CD4-positive, CD25-positive, alpha-beta regulatory T cell (primary cell): ENCODE measurements at regions not wholly inside any gene's neighbourhood (a gene's known extent, or its start where the extent isn't known, plus 50 kb on each side); places are given as distances from the start of the nearest gene placed in this dataset.
"Not testable (repeated sequence)": the region's sequence is repeated elsewhere in the genome, so short reads cannot be mapped to it uniquely, and the experiment has no call there.

Experiments
- ATAC-seq, 2 donors: fragments of 150-1000 bp; cut with Tn5 transposase; one replicate each; pipeline ENCODE4 v1.10.0; 2021; ENCODE audit warnings: low read depth in 2 of 2, moderate number of reproducible peaks in 2 of 2, moderate library complexity in 1 of 2
- DNase-seq, 3 donors: peaks; one replicate each; pipeline versions ENCODE4 v3.0.0 to v3.0.0-alpha.2; 2012 to 2022; ENCODE audit warnings: mixed read lengths in 1 of 3
- H3K27ac ChIP-seq: one replicate; pipeline ENCODE4 v1.7.0; 2013; ENCODE audit warnings: mild to moderate bottlenecking, low read length; ENCODE audit not compliant: insufficient read depth, poor library complexity, severe bottlenecking
- H3K27me3 ChIP-seq: one replicate; pipeline ENCODE4 v1.7.0; 2013; ENCODE audit warnings: low read length; ENCODE audit not compliant: control insufficient read depth, insufficient read depth
- H3K36me3 ChIP-seq: one replicate; pipeline ENCODE4 v1.7.0; 2013; ENCODE audit warnings: mild to moderate bottlenecking, low read length, moderate library complexity; ENCODE audit not compliant: control insufficient read depth, insufficient read depth
- H3K4me1 ChIP-seq: 2 replicates; pipeline ENCODE4 v1.7.0; 2013; ENCODE audit warnings: mild to moderate bottlenecking, low read length; ENCODE audit not compliant: insufficient read depth, control insufficient read depth, poor library complexity, severe bottlenecking
- H3K4me3 ChIP-seq: one replicate; pipeline ENCODE4 v1.7.0; 2013; ENCODE audit warnings: low read depth, mild to moderate bottlenecking, low read length, moderate library complexity
- H3K9me3 ChIP-seq, 2 experiments: 1 replicate in 1 of 2; 2 replicates in 1 of 2; pipeline ENCODE4 v1.7.0; 2013; ENCODE audit warnings: low read length in 2 of 2, mild to moderate bottlenecking in 1 of 2, moderate library complexity in 1 of 2; ENCODE audit not compliant: control insufficient read depth in 2 of 2
- H3K27ac Mint-ChIP-seq, 3 donors: one replicate each; pipeline ENCODE4 v1.8.0; 2020 to 2022; ENCODE audit warnings: mild to moderate bottlenecking in 3 of 3, mixed read lengths in 3 of 3, moderate library complexity in 2 of 3
- H3K27me3 Mint-ChIP-seq: one replicate; pipeline ENCODE4 v1.8.0; 2022; ENCODE audit warnings: mild to moderate bottlenecking, mixed read lengths
- H3K36me3 Mint-ChIP-seq: one replicate; pipeline ENCODE4 v1.8.0; 2020; ENCODE audit warnings: mixed read lengths
- H3K4me1 Mint-ChIP-seq, 4 donors: one replicate each; pipeline ENCODE4 v1.8.0; 2020 to 2022; ENCODE audit warnings: mixed read lengths in 4 of 4, mild to moderate bottlenecking in 1 of 4
- H3K4me3 Mint-ChIP-seq, 4 donors: one replicate each; pipeline ENCODE4 v1.8.0; 2020 to 2022; ENCODE audit warnings: mild to moderate bottlenecking in 4 of 4, mixed read lengths in 4 of 4, moderate library complexity in 3 of 4
- H3K9me3 Mint-ChIP-seq, 7 donors: one replicate each; pipeline ENCODE4 v1.8.0; 2020 to 2022; ENCODE audit warnings: mixed read lengths in 7 of 7, mild to moderate bottlenecking in 3 of 7, moderate library complexity in 2 of 7

DNA sequence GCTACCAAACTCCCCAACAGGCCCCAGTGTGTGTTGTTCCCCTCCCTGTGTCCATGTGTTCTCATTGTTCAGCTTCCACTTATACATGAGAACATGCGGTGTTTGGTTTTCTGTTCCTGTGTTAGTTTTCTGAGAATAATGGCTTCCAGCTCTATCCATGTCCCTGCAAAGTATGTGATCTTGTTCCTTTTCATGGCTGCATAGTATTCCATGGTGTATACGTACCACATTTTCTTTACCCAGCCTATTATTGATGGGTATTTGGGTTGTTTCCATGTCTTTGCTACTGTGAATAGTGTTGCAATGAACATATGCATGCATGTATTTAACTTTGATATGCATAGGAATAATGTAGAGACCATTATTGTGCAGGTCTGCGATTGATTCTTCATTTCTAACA is 847.4 kb upstream of the ZEB2 start:
- H3K9me3 Mint-ChIP-seq, DNase-seq: not testable (repeated sequence)

DNA sequence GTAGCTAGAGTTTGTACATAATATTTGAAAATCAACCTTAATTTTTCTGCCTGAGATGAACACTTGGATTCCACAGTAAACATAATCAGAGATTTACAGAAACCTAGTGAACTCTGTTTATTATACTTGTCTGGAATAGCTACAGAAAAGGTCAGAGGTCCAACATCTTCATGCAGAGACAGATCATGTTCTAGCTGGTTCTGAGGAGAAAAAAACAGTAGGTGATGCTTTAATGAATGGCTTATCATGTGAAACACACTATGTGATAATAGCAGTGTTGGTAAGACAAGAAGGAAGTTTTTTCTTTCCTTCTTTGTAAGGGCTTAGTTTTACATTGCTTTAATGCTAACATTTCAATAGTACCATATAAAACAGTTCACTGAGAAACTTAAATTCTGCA is 846.4 kb upstream of the ZEB2 start:
- no peaks in the 10 kb centered on the region for H3K9me3 ChIP-seq
- no peak overlapping the region for H3K4me3 Mint-ChIP-seq
- ATAC-seq (no peak), DNase-seq (no peak)
- no peaks in the 10 kb centered on the region for H3K36me3 ChIP-seq
- no peak overlapping the region for H3K4me3 ChIP-seq
- H3K4me1 ChIP-seq = no peaks in the 10 kb centered on the region
- no peaks in the 10 kb centered on the region for H3K36me3 Mint-ChIP-seq
- no peaks in the 10 kb centered on the region for H3K27me3 ChIP-seq
- H3K27ac Mint-ChIP-seq = no peak overlapping the region
- H3K27me3 Mint-ChIP-seq = no peaks in the 10 kb centered on the region
- H3K4me1 Mint-ChIP-seq = no peaks in the 10 kb centered on the region
- peaks cover 0 to 8% (median 2%) of the 10 kb centered on the region in 7 donors for H3K9me3 Mint-ChIP-seq
- H3K27ac ChIP-seq = no peak overlapping the region

More for the DNA sequence above, 847.4 kb upstream of the ZEB2 start:
- H3K4me3 ChIP-seq, H3K4me1 Mint-ChIP-seq, H3K4me1 ChIP-seq, H3K27ac ChIP-seq, H3K9me3 ChIP-seq, H3K4me3 Mint-ChIP-seq, H3K27ac Mint-ChIP-seq, H3K27me3 Mint-ChIP-seq, ATAC-seq, H3K27me3 ChIP-seq, H3K36me3 ChIP-seq, H3K36me3 Mint-ChIP-seq: not testable (repeated sequence)

DNA sequence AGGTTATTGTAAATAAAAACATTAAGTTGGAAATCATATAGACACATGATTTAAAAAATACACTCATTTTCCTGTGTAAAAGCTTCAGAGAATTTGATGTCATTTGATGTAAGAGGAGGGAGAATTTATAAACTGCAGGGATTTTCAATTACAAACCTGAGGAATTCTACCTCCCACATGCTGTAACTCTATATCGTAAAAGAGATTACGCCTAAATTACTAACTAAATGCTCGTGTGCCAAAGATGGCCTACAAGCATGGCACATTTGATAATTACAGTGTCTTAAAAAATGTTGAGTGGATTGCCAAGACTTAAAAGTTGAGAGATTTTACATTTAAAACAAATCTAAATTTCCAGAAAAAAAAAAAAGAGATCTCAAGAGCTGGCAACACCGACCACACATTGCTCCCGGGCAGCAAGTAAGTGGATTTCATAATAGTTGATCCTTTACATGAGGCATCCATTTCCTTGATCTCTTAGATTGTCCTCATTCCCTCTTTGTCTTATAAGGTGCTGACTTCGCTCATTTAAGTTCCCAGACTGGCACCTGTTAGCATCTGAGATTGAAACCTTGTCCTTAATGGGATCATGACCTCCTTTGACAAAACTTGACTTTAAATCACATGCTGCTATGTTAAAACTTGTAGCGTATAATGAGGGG is 840.3 kb upstream of the ZEB2 start:
- no peaks in the 10 kb centered on the region for H3K36me3 Mint-ChIP-seq
- no peaks in the 10 kb centered on the region for H3K27me3 Mint-ChIP-seq
- DNase-seq = no peak
- Histone ChIP-seq H3K4me1 (no peaks in the 10 kb centered on the region), H3K36me3 (no peaks in the 10 kb centered on the region), H3K4me3 (no peak overlapping the region), H3K9me3 (no peaks in the 10 kb centered on the region), H3K27me3 (no peaks in the 10 kb centered on the region), H3K27ac (no peak overlapping the region)
- no peak overlapping the region for H3K4me3 Mint-ChIP-seq
- no peaks in the 10 kb centered on the region for H3K4me1 Mint-ChIP-seq
- ATAC-seq = no peak
- no peak overlapping the region for H3K27ac Mint-ChIP-seq
- no peaks in the 10 kb centered on the region for H3K9me3 Mint-ChIP-seq

DNA sequence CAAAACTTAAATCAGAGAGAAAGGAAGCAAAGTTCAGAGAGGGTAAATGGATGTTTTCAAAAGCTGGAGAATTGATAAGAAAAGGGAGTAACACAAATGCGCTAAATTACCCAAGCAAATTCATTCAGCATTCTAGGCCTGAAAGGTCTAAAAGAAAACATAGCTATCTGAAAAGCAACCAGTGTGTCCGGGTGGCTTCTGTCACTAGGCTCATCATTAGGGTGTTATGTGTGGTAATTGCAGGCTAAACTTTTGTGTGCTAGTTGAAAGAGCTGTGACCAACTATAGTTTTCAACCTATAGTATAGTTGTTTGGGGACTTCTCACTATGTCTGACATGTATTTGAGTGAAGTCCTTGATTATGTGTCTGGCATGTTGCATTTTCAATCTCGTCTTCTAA is 839.6 kb upstream of the ZEB2 start:
- Histone ChIP-seq H3K9me3 (no peaks in the 10 kb centered on the region), H3K4me1 (no peaks in the 10 kb centered on the region), H3K36me3 (no peaks in the 10 kb centered on the region), H3K27ac (no peak overlapping the region), H3K27me3 (no peaks in the 10 kb centered on the region), H3K4me3 (no peak overlapping the region)
- DNase-seq = no peak
- no peak overlapping the region for H3K27ac Mint-ChIP-seq
- ATAC-seq = no peak
- H3K36me3 Mint-ChIP-seq = no peaks in the 10 kb centered on the region
- H3K4me3 Mint-ChIP-seq = no peak overlapping the region
- no peaks in the 10 kb centered on the region for H3K27me3 Mint-ChIP-seq
- no peaks in the 10 kb centered on the region for H3K9me3 Mint-ChIP-seq
- H3K4me1 Mint-ChIP-seq = no peaks in the 10 kb centered on the region

DNA sequence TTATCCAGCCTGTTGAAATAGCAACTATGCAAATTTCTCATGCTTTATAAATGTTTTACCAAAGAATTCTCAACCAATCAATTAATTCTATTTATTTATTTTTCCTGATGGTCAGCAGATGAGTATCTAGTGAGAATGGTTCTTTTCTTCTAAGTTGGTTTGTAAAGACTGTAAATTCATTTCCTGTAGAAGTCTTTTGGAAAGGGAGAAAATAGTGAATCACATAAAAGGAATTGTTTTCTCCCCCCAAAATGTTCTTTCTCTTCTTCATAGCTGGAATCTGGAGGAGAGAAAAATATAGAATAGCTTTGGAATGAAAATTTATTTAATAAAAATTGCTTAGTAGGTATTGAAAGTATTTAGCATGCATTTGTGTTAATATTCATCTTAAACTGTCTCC is 836.1 kb upstream of the ZEB2 start:
- no peak overlapping the region for H3K4me3 Mint-ChIP-seq
- no peak overlapping the region for H3K27ac Mint-ChIP-seq
- no peaks in the 10 kb centered on the region for H3K4me1 Mint-ChIP-seq
- Histone ChIP-seq H3K9me3 (no peaks in the 10 kb centered on the region), H3K27ac (no peak overlapping the region), H3K36me3 (no peaks in the 10 kb centered on the region), H3K27me3 (no peaks in the 10 kb centered on the region), H3K4me1 (no peaks in the 10 kb centered on the region), H3K4me3 (no peak overlapping the region)
- no peaks in the 10 kb centered on the region for H3K36me3 Mint-ChIP-seq
- no peaks in the 10 kb centered on the region for H3K9me3 Mint-ChIP-seq
- DNase-seq = no peak
- no peaks in the 10 kb centered on the region for H3K27me3 Mint-ChIP-seq
- no peak for ATAC-seq

DNA sequence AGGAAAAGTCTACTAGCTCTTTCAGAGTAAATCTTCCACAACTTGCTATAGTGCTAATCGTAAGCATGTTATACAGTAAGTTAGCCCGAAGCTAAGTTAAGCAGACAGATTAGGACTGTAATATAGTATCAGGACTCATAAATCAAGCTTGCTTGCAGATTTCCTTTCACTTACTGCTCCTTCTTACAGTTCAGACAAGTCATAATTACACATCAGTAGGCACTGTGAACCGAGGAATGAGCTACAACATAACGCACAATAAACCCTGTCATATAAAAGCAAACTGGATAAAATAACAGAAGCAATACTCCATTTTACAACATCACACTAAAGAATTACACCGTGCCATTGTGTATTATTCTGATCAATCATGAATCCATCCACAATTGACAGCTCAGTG is 832.6 kb upstream of the ZEB2 start:
- Mint-ChIP-seq H3K36me3 (no peaks in the 10 kb centered on the region), H3K27ac (no peak overlapping the region), H3K4me1 (no peaks in the 10 kb centered on the region), H3K4me3 (no peak overlapping the region), H3K9me3 (peaks cover 0 to 2% (median 0%) of the 10 kb centered on the region in 7 donors), H3K27me3 (no peaks in the 10 kb centered on the region)
- no peaks in the 10 kb centered on the region for H3K36me3 ChIP-seq
- DNase-seq (no peak), ATAC-seq (no peak)
- H3K9me3 ChIP-seq = no peaks in the 10 kb centered on the region
- no peaks in the 10 kb centered on the region for H3K4me1 ChIP-seq
- H3K27me3 ChIP-seq = no peaks in the 10 kb centered on the region
- H3K4me3 ChIP-seq = no peak overlapping the region
- no peak overlapping the region for H3K27ac ChIP-seq

DNA sequence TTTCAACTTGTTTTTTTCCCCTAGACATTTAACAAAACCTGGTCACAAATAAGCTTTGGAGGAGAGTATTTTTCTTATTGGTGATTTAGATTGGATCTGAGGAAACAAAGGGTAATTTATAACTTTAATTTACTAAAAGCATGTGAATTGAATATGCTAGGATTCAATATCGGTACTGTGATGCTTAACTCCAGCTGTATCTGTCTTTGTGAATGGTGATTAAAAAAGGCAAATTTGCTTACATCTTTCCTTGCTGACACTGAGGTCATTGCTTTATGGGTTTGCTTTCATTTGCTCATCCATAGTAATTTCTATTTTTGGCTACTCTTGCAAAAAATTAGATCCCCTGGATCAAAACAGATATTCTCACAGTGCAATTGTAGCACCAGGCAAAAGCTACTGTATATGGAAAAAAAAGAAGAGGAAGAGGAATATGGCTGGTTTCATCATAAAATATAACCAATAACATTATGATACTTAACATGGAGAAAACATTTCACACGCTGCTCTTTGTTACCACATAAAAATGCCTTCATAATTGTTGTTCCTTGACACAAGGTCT is 832.0 kb upstream of the ZEB2 start:
- Histone ChIP-seq H3K4me3 (no peak overlapping the region), H3K4me1 (no peaks in the 10 kb centered on the region), H3K9me3 (no peaks in the 10 kb centered on the region), H3K36me3 (no peaks in the 10 kb centered on the region), H3K27ac (no peak overlapping the region), H3K27me3 (no peaks in the 10 kb centered on the region)
- ATAC-seq (no peak), DNase-seq (no peak)
- Mint-ChIP-seq H3K9me3 (peaks cover 0 to 2% (median 0%) of the 10 kb centered on the region in 7 donors), H3K27ac (no peak overlapping the region), H3K27me3 (no peaks in the 10 kb centered on the region), H3K4me1 (no peaks in the 10 kb centered on the region), H3K36me3 (no peaks in the 10 kb centered on the region), H3K4me3 (no peak overlapping the region)

DNA sequence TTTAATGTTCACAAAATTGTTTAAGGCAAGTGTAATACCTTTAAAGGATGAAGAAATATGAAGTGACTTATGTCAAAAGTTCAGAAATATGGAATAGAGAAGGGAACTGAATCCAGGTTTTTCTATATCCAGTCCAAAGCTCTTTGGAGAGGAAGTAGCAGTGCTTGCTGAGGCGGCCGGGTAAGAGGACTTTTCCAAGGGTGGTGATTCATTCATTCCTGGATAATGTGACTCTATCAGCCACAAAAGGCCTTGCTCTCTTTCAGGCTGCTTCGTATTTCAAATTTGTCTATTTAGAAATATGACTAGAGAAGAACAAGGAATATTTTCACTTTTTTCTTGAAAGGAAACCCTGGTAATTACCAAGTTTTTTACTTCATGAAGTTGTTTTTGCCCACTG is 830.1 kb upstream of the ZEB2 start:
- no peaks in the 10 kb centered on the region for H3K27me3 Mint-ChIP-seq

More for the DNA sequence above, 830.1 kb upstream of the ZEB2 start:
- Histone ChIP-seq H3K9me3 (no peaks in the 10 kb centered on the region), H3K36me3 (no peaks in the 10 kb centered on the region), H3K4me3 (no peak overlapping the region), H3K27ac (no peak overlapping the region), H3K27me3 (no peaks in the 10 kb centered on the region), H3K4me1 (no peaks in the 10 kb centered on the region)
- Mint-ChIP-seq H3K27ac (no peak overlapping the region), H3K9me3 (peaks cover 0 to 2% (median 0%) of the 10 kb centered on the region in 7 donors), H3K4me3 (no peak overlapping the region), H3K36me3 (no peaks in the 10 kb centered on the region), H3K4me1 (no peaks in the 10 kb centered on the region)
- ATAC-seq = no peak
- no peak for DNase-seq
